GM23248 (cell line): ENCODE measurements at regions not wholly inside any gene's neighbourhood (a gene's known extent, or its start where the extent isn't known, plus 50 kb on each side); places are given as distances from the start of the nearest gene placed in this dataset.
A peak's percentile ranks its signal among the peaks of the same experiment; 100 is the strongest.

ENCODE experiments used
- DNase-seq: peaks from one replicate; pipeline ENCODE4 v3.0.0-alpha.2; 2015
- H2AFZ ChIP-seq: fragments of 200-600 bp; sonication (generic); 2 replicates; pipeline ENCODE4 v1.6.1; 2016; ENCODE audit warnings: antibody characterized with exemption
- H3F3A ChIP-seq: fragments of 200-600 bp; sonication (generic); 2 replicates; pipeline ENCODE4 v1.6.1; 2016; ENCODE audit warnings: mild to moderate bottlenecking, antibody characterized with exemption, mixed run types; ENCODE audit not compliant: insufficient read depth
- H3K27ac ChIP-seq: fragments of 200-600 bp; sonication (generic); 2 replicates; pipeline ENCODE4 v1.5.1; 2016; ENCODE audit warnings: mild to moderate bottlenecking
- H3K27me3 ChIP-seq: fragments of 200-600 bp; sonication (generic); replicated peaks from 2 replicates; pipeline ENCODE4 v1.6.1; 2016; ENCODE audit warnings: mild to moderate bottlenecking; ENCODE audit not compliant: insufficient read depth
- H3K36me3 ChIP-seq: fragments of 200-600 bp; sonication (generic); 2 replicates; pipeline ENCODE4 v1.6.1; 2016; ENCODE audit warnings: low read depth, mild to moderate bottlenecking
- H3K4me1 ChIP-seq: fragments of 200-600 bp; sonication (generic); 2 replicates; pipeline ENCODE4 v1.6.1; 2016; ENCODE audit warnings: mild to moderate bottlenecking; ENCODE audit not compliant: insufficient read depth
- H3K4me2 ChIP-seq: fragments of 200-600 bp; sonication (generic); one replicate; pipeline ENCODE4 v1.6.1; 2016; ENCODE audit warnings: mild to moderate bottlenecking; ENCODE audit not compliant: unreplicated experiment
- H3K4me3 ChIP-seq: fragments of 200-600 bp; sonication (generic); 2 replicates; pipeline ENCODE4 v1.5.1; 2016; ENCODE audit warnings: mild to moderate bottlenecking
- H3K79me2 ChIP-seq: fragments of 200-600 bp; sonication (generic); 2 replicates; pipeline ENCODE4 v1.6.1; 2016; ENCODE audit warnings: mild to moderate bottlenecking; ENCODE audit not compliant: insufficient read depth
- H3K9ac ChIP-seq: fragments of 200-600 bp; sonication (generic); 2 replicates; pipeline ENCODE4 v1.6.1; 2016; ENCODE audit warnings: mild to moderate bottlenecking
- H3K9me2 ChIP-seq: fragments of 200-600 bp; sonication (generic); 2 replicates; pipeline ENCODE4 v1.6.1; 2016; ENCODE audit warnings: mixed run types, mild to moderate bottlenecking, moderate library complexity; ENCODE audit not compliant: insufficient read depth
- H3K9me3 ChIP-seq: fragments of 200-600 bp; sonication (generic); one replicate; pipeline ENCODE4 v1.6.1; 2017; ENCODE audit warnings: low read depth
- H4K20me1 ChIP-seq: fragments of 200-600 bp; sonication (generic); 2 replicates; pipeline ENCODE4 v1.6.0; 2016; ENCODE audit not compliant: insufficient read depth
- EZH2 ChIP-seq: fragments of 200-600 bp; sonication (generic); IDR thresholded peaks from 2 replicates; pipeline ENCODE4 v1.6.1; 2018; ENCODE audit warnings: antibody characterized with exemption, mild to moderate bottlenecking; ENCODE audit not compliant: insufficient read depth, poor library complexity, severe bottlenecking
- EZH2phosphoT487 ChIP-seq: fragments of 200-600 bp; sonication (generic); IDR thresholded peaks from 2 replicates; pipeline ENCODE4 v1.6.1; 2018; ENCODE audit warnings: antibody characterized with exemption, moderate library complexity, mild to moderate bottlenecking, low read depth; ENCODE audit not compliant: insufficient read depth
- WGBS, 2 experiments: methylation state at CpG; one replicate each; pipeline ENCODE4 v1.1.6; 2015 to 2017; ENCODE audit warnings: low lambda C conversion rate in 2 of 2, low coverage in 1 of 2; ENCODE audit errors: missing lambda C conversion rate in 2 of 2; 5-methylcytosine and 5-hydroxymethylcytosine counted together
- in situ Hi-C: fragments of 300-500 bp; cut with MboI; formaldehyde crosslinking; loops from 2 replicates; pipeline ENCODE4 v1.15.0; 2020

GRCh38 chr10:78302989-78303854 lies 269.6 kb downstream of the RPS24 start:
- no peaks in the 10 kb centered on the region for H3K79me2 ChIP-seq
- 11% methylated on average over 59 to 60 of the region's 81 CpGs for WGBS, 2 experiments
- 0 out of 2 replicates have a peak, but pooled peaks cover 4% of the 10 kb centered on the region for H3K4me1 ChIP-seq
- H3K27ac ChIP-seq: peak overlapping the region; percentile 23
- peaks cover 7% of the 10 kb centered on the region; the same call in 1 of the 2 replicates for H3F3A ChIP-seq
- no peaks in the 10 kb centered on the region for H3K27me3 ChIP-seq
- DNase-seq: peak; percentile 93
- peak overlapping the region; percentile 80 for H3K9ac ChIP-seq
- peak overlapping the region; percentile 68 for H3K4me2 ChIP-seq
- no peaks in the 10 kb centered on the region for H3K9me2 ChIP-seq
- H3K4me3 ChIP-seq: peak overlapping the region; percentile 71
- in situ Hi-C loops: loop anchor here (10.0 kb wide), 1 partner anchor 258 kb away; no protein-coding TSS in a partner anchor
- H3K36me3 ChIP-seq: no peaks in the 10 kb centered on the region
- H2AFZ ChIP-seq: peak overlapping the region; percentile 80
- H3K9me3 ChIP-seq: no peaks in the 10 kb centered on the region
- no peaks in the 10 kb centered on the region for H4K20me1 ChIP-seq
- TF ChIP-seq EZH2 (no peak), EZH2phosphoT487 (no peak)

- no peak for DNase-seq
- Histone ChIP-seq H2AFZ (no peak overlapping the region), H3F3A (peaks cover 7% of the 10 kb centered on the region; the same call in 1 of the 2 replicates), H3K36me3 (no peaks in the 10 kb centered on the region), H3K9ac (no peak overlapping the region), H3K27ac (no peak overlapping the region), H3K4me3 (no peak overlapping the region), H3K79me2 (no peaks in the 10 kb centered on the region), H3K9me3 (no peaks in the 10 kb centered on the region), H3K9me2 (no peaks in the 10 kb centered on the region), H3K4me2 (no peak overlapping the region), H3K27me3 (no peaks in the 10 kb centered on the region), H3K4me1 (0 out of 2 replicates have a peak, but pooled peaks cover 4% of the 10 kb centered on the region), H4K20me1 (no peaks in the 10 kb centered on the region)
- TF ChIP-seq EZH2phosphoT487 (no peak), EZH2 (no peak)
- in situ Hi-C loops: loop anchor here (10.0 kb wide), 1 partner anchor 260 kb away; no protein-coding TSS in a partner anchor
- 90 to 92% methylated on average over 12 of the region's 12 CpGs for WGBS, 2 experiments
These were observed 270.7 kb downstream of the RPS24 start for GRCh38 chr10:78304091-78305045.

- WGBS, 2 experiments: 89 to 96% methylated on average over 3 of the region's 3 CpGs
- H3K27me3 ChIP-seq: no peaks in the 10 kb centered on the region
- in situ Hi-C loops: loop anchor here (10.0 kb wide), 1 partner anchor 261 kb away; no protein-coding TSS in a partner anchor
- H3K36me3 ChIP-seq: no peaks in the 10 kb centered on the region
- H2AFZ ChIP-seq: no peak overlapping the region
- no peak overlapping the region for H3K9ac ChIP-seq
- H3F3A ChIP-seq: peaks cover 7% of the 10 kb centered on the region; the same call in 1 of the 2 replicates
- H3K4me2 ChIP-seq: no peak overlapping the region
- no peak for DNase-seq
- 0 out of 2 replicates have a peak, but pooled peaks cover 4% of the 10 kb centered on the region for H3K4me1 ChIP-seq
- H3K9me3 ChIP-seq: no peaks in the 10 kb centered on the region
- TF ChIP-seq EZH2phosphoT487 (no peak), EZH2 (no peak)
- H3K9me2 ChIP-seq: no peaks in the 10 kb centered on the region
- H3K27ac ChIP-seq: no peak overlapping the region
- no peaks in the 10 kb centered on the region for H4K20me1 ChIP-seq
- no peaks in the 10 kb centered on the region for H3K79me2 ChIP-seq
- no peak overlapping the region for H3K4me3 ChIP-seq
These were observed 271.6 kb downstream of the RPS24 start for GRCh38 chr10:78305311-78305710.

- H3K9ac ChIP-seq: no peak overlapping the region
- H3K4me1 ChIP-seq: 0 out of 2 replicates have a peak, but pooled peaks cover 4% of the 10 kb centered on the region
- peaks cover 7% of the 10 kb centered on the region; the same call in 1 of the 2 replicates for H3F3A ChIP-seq
- no peak overlapping the region for H2AFZ ChIP-seq
- no peaks in the 10 kb centered on the region for H3K9me2 ChIP-seq
- H3K4me3 ChIP-seq: no peak overlapping the region
- no peak for DNase-seq
- no peak overlapping the region for H3K4me2 ChIP-seq
- H3K79me2 ChIP-seq: no peaks in the 10 kb centered on the region
- H4K20me1 ChIP-seq: no peaks in the 10 kb centered on the region
- no peaks in the 10 kb centered on the region for H3K9me3 ChIP-seq
- in situ Hi-C loops: loop anchor here (10.0 kb wide), 1 partner anchor 262 kb away; no protein-coding TSS in a partner anchor
- 79 to 83% methylated on average over 5 of the region's 5 CpGs for WGBS, 2 experiments
- no peaks in the 10 kb centered on the region for H3K27me3 ChIP-seq
- no peak overlapping the region for H3K27ac ChIP-seq
- H3K36me3 ChIP-seq: no peaks in the 10 kb centered on the region
- TF ChIP-seq EZH2: no peak
- TF ChIP-seq EZH2phosphoT487: no peak
These were observed 272.7 kb downstream of the RPS24 start for GRCh38 chr10:78306358-78306757.
